ENCODE measurements at regions not wholly inside any gene's neighbourhood (a gene's known extent, or its start where the extent isn't known, plus 50 kb on each side); places are given as distances from the start of the nearest gene placed in this dataset.

- DNase-seq (ENCODE audit: insufficient read length, low spot score) (no peak), FAIRE-seq (no peak)
Observed at GRCh38 chr3:181458857-181459256, 252.9 kb upstream of the SOX2 start.

GRCh38 chr3:181457756-181458155, 254.0 kb upstream of the SOX2 start:
- DNase-seq (ENCODE audit: insufficient read length, low spot score) = no peak
- FAIRE-seq = no peak

- DNase-seq (ENCODE audit: insufficient read length, low spot score) = no peak
- no peak for FAIRE-seq
Observed at GRCh38 chr3:181457190-181457589, 254.5 kb upstream of the SOX2 start.

GRCh38 chr3:181455276-181455675, 256.4 kb upstream of the SOX2 start:
- no peak for FAIRE-seq
- no peak for DNase-seq (ENCODE audit: insufficient read length, low spot score)

- no peak for FAIRE-seq
- no peak for DNase-seq (ENCODE audit: insufficient read length, low spot score)
Observed at GRCh38 chr3:181454451-181455027, 257.2 kb upstream of the SOX2 start.

GRCh38 chr3:181446741-181447140, 265.0 kb upstream of the SOX2 start:
- no peak for FAIRE-seq
- no peak for DNase-seq (ENCODE audit: insufficient read length, low spot score)

GRCh38 chr3:181442066-181442465, 269.7 kb upstream of the SOX2 start:
- DNase-seq (ENCODE audit: insufficient read length, low spot score) (no peak), FAIRE-seq (no peak)

- DNase-seq (ENCODE audit: insufficient read length, low spot score) (no peak), FAIRE-seq (no peak)
Observed at GRCh38 chr3:181432992-181433391, 278.7 kb upstream of the SOX2 start.

GRCh38 chr3:181431748-181432147, 280.0 kb upstream of the SOX2 start:
- DNase-seq (ENCODE audit: insufficient read length, low spot score) = no peak
- FAIRE-seq = no peak

GRCh38 chr3:181425074-181425473, 286.7 kb upstream of the SOX2 start:
- DNase-seq (ENCODE audit: insufficient read length, low spot score) = no peak
- no peak for FAIRE-seq

- no peak for DNase-seq (ENCODE audit: insufficient read length, low spot score)
- FAIRE-seq = no peak
Observed at GRCh38 chr3:181418233-181418632, 293.5 kb upstream of the SOX2 start.

GRCh38 chr3:181417748-181418147, 294.0 kb upstream of the SOX2 start:
- DNase-seq (ENCODE audit: insufficient read length, low spot score) = no peak
- FAIRE-seq = no peak

- DNase-seq (ENCODE audit: insufficient read length, low spot score) = no peak
- FAIRE-seq = no peak
Observed at GRCh38 chr3:181410870-181411269, 300.9 kb upstream of the SOX2 start.

GRCh38 chr3:181403876-181404660, 307.7 kb upstream of the SOX2 start:
- DNase-seq (ENCODE audit: insufficient read length, low spot score) = no peak
- FAIRE-seq = no peak

GRCh38 chr3:181402347-181402746, 309.4 kb upstream of the SOX2 start:
- no peak for DNase-seq (ENCODE audit: insufficient read length, low spot score)
- no peak for FAIRE-seq

GRCh38 chr3:181384970-181385369, 326.8 kb upstream of the SOX2 start:
- DNase-seq (ENCODE audit: insufficient read length, low spot score) (no peak), FAIRE-seq (no peak)

- DNase-seq (ENCODE audit: insufficient read length, low spot score) = no peak
- FAIRE-seq = no peak
Observed at GRCh38 chr3:181383760-181384159, 328.0 kb upstream of the SOX2 start.

- FAIRE-seq = no peak
- no peak for DNase-seq (ENCODE audit: insufficient read length, low spot score)
Observed at GRCh38 chr3:181383201-181383600, 328.5 kb upstream of the SOX2 start.

- no peak for DNase-seq (ENCODE audit: insufficient read length, low spot score)
- FAIRE-seq = no peak
Observed at GRCh38 chr3:181382656-181383055, 329.1 kb upstream of the SOX2 start.

- DNase-seq (ENCODE audit: insufficient read length, low spot score) (no peak), FAIRE-seq (no peak)
Observed at GRCh38 chr3:181379278-181379677, 332.4 kb upstream of the SOX2 start.

GRCh38 chr3:181369637-181370036, 342.1 kb upstream of the SOX2 start:
- no peak for FAIRE-seq
- no peak for DNase-seq (ENCODE audit: insufficient read length, low spot score)

GRCh38 chr3:181363231-181363630, 348.5 kb upstream of the SOX2 start:
- DNase-seq (ENCODE audit: insufficient read length, low spot score) = no peak
- FAIRE-seq = no peak

- FAIRE-seq (no peak), DNase-seq (ENCODE audit: insufficient read length, low spot score) (no peak)
Observed at GRCh38 chr3:181362378-181362777, 349.3 kb upstream of the SOX2 start.

Measured in HTR-8/SVneo (cell line).